Right forelimb (tissue), 1 donor: ENCODE measurements at regions not wholly inside any gene's neighbourhood (a gene's known extent, or its start where the extent isn't known, plus 50 kb on each side); places are given as distances from the start of the nearest gene placed in this dataset.

ENCODE experiments used
- DNase-seq: peaks from one replicate; pipeline ENCODE4 v3.0.0-alpha.2; 2018

DNA sequence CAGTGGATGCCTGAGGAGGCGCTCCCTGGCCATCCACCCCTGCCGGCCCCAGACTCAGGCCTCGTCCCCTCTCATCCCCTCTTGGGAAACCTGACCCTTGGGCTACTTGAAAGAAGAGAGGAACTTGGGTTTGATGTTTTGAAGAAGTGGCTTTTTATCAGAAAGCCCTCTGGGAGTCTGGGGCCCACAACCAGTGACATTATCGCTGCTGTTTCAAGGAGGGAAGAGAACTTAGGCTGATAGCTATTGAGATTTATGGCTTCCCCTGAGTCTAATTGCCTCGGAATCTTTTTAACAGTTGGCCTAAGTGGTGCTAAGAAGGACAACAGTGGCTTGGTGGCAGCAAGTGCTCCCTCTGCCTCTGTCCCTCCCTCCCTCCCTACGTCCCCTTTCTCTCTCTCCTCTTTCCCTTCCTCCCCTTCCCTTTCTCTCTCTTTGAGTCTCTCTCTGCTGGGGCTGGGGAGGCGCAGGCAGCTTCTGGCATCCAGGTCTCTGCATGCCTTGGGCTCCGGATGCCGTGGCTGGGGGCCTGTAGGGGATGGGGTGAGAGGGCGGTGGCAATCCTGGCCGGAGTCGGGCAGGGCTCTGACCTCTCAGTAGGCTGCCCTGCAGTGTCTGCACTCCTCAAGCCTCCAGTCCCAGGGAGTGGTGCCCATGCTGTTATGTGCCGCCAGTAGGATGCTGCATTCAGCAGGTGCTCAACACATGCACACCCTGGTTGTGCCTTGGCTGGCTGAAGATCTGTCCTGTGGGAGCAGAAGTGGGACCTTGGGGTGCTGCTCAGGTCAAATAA, 49.6 kb upstream of the RXRA start:
- DNase-seq: no peak
